ENCODE measurements at regions not wholly inside any gene's neighbourhood (a gene's known extent, or its start where the extent isn't known, plus 50 kb on each side); places are given as distances from the start of the nearest gene placed in this dataset. TPM values are rescaled to one million over a fixed set of nuclear protein-coding genes. Genes with fewer than 3 reads are reported as not detected.

DNA sequence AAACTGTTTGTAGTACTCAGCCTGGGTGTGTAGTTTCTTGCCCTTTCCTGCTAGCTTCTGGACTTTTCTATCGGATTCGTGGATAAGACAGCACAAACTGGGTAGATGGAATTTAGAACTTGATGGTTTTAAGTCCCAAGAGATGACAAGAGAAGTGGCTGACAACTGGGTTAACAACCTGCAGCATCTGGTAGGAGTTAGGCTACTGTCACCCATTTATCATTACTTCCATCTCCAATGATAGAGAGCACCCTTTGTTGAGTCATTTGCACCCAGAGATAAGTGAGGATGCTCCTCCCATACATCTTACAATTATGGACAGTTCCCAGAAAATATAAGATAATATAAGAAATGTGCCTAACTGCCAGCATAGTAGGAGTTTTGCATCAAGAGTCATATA, 50.2 kb upstream of the FLRT2 start:
- CTCF ChIA-PET = no interaction called here
- Histone ChIP-seq H3K9me3 (ENCODE audit: control insufficient read depth, insufficient read depth, low read length) (no peaks in the 10 kb centered on the region; the same call in 1 of the 2 replicates), H3K27ac (ENCODE audit: low read depth, low read length) (no peak overlapping the region), H3K27me3 (ENCODE audit: control insufficient read depth, insufficient read depth, low read length) (no peaks in the 10 kb centered on the region), H3K4me3 (ENCODE audit: low read depth, low read length) (no peak overlapping the region)
- TF ChIP-seq, protein P1, sequence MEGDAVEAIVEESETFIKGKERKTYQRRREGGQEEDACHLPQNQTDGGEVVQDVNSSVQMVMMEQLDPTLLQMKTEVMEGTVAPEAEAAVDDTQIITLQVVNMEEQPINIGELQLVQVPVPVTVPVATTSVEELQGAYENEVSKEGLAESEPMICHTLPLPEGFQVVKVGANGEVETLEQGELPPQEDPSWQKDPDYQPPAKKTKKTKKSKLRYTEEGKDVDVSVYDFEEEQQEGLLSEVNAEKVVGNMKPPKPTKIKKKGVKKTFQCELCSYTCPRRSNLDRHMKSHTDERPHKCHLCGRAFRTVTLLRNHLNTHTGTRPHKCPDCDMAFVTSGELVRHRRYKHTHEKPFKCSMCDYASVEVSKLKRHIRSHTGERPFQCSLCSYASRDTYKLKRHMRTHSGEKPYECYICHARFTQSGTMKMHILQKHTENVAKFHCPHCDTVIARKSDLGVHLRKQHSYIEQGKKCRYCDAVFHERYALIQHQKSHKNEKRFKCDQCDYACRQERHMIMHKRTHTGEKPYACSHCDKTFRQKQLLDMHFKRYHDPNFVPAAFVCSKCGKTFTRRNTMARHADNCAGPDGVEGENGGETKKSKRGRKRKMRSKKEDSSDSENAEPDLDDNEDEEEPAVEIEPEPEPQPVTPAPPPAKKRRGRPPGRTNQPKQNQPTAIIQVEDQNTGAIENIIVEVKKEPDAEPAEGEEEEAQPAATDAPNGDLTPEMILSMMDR (IDR thresholded peaks at IDR 0.05; ENCODE audit: low read depth, low read length) = no peak
- POLR2A ChIA-PET = no interaction called here
- DNase-seq (ENCODE audit: low read depth, low spot score) = no peak

Small RNA genes lying in the stretch of these regions (small RNA-seq; reads per million reads assigned to genes)
- gene AL161713.1 (ENCODE audit: insufficient read length, low read depth) (not detected), gene AL163642.1 (ENCODE audit: insufficient read length, low read depth) (not detected), gene RF00017 (ENCODE audit: insufficient read length, low read depth) (not detected), gene RNU6-976P (ENCODE audit: insufficient read length, low read depth) (not detected), gene RNU6ATAC28P (ENCODE audit: insufficient read length, low read depth) (not detected), gene RNU7-51P (ENCODE audit: insufficient read length, low read depth) (not detected)
